ENCODE measurements at regions not wholly inside any gene's neighbourhood (a gene's known extent, or its start where the extent isn't known, plus 50 kb on each side); places are given as distances from the start of the nearest gene placed in this dataset.

DNA sequence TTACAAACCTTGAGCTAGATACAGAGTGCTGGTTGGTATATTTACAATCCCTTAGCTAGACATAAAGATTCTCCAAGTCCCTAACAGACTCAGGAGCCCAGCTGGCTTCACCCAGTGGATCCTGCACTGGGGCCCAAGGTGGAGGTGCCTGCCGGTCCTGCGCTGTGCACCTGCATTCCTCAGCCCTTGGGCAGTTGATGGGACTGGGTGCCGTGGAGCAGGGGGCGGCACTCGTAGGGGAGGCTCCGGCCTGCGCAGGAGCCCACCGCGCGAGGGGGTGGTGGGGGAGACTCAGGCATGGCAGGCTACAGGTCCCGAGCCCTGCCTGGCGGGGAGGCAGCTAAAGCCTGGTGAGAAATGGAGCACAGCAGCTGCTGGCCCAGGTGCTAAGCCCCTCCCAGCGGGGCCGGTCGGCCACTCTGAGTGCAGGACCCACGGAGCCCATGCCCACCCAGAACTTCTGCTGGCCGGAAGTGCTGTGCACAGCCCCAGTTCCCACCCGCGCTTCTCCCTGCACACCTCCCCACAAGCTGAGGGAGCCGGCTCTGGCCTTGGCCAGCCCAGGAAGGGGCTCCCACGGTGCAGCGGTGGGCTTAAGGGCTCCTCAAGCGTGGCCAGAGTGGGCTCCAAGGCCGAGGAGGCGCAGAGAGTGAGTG lies 1464.7 kb downstream of the EFNA5 start:
- TF ChIP-seq, protein P1, sequence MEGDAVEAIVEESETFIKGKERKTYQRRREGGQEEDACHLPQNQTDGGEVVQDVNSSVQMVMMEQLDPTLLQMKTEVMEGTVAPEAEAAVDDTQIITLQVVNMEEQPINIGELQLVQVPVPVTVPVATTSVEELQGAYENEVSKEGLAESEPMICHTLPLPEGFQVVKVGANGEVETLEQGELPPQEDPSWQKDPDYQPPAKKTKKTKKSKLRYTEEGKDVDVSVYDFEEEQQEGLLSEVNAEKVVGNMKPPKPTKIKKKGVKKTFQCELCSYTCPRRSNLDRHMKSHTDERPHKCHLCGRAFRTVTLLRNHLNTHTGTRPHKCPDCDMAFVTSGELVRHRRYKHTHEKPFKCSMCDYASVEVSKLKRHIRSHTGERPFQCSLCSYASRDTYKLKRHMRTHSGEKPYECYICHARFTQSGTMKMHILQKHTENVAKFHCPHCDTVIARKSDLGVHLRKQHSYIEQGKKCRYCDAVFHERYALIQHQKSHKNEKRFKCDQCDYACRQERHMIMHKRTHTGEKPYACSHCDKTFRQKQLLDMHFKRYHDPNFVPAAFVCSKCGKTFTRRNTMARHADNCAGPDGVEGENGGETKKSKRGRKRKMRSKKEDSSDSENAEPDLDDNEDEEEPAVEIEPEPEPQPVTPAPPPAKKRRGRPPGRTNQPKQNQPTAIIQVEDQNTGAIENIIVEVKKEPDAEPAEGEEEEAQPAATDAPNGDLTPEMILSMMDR (IDR thresholded peaks at IDR 0.05), result no peak
- TF ChIP-seq POLR2AphosphoS5 (IDR thresholded peaks at IDR 0.05) (no peak), EP300 (IDR thresholded peaks at IDR 0.05) (no peak), POLR2A (IDR thresholded peaks at IDR 0.05) (no peak)

All from stomach (tissue), 4 donors.